Omental fat pad (tissue), 3 donors: ENCODE measurements at regions not wholly inside any gene's neighbourhood (a gene's known extent, or its start where the extent isn't known, plus 50 kb on each side); places are given as distances from the start of the nearest gene placed in this dataset.

Experiments
- ATAC-seq: fragments of 150-250 bp; one replicate; pipeline ENCODE4 v1.9.1; 2016; ENCODE audit warnings: mild to moderate bottlenecking, moderate library complexity; ENCODE audit not compliant: low FRiP score
- DNase-seq: peaks from one replicate; pipeline ENCODE4 v3.0.0-alpha.2; 2019; ENCODE audit warnings: low spot score
- CTCF ChIP-seq, 3 donors: fragments of 450-650 bp; IDR thresholded peaks; one replicate each; pipeline ENCODE4 v1.5.1; 2016 to 2017; ENCODE audit warnings: antibody characterized with exemption in 3 of 3, mild to moderate bottlenecking in 3 of 3, moderate library complexity in 2 of 3

GRCh38 chr4:20381005-20381404 is 129.3 kb downstream of the SLIT2 start:
- TF ChIP-seq CTCF (IDR thresholded peaks at IDR 0.05): no peak
- ATAC-seq (no peak), DNase-seq (no peak)

- no peak for TF ChIP-seq CTCF (IDR thresholded peaks at IDR 0.05)
- DNase-seq (no peak), ATAC-seq (no peak)
These were observed 131.6 kb downstream of the SLIT2 start for GRCh38 chr4:20383283-20383682.

- DNase-seq: no peak
- no peak for ATAC-seq
- no peak for TF ChIP-seq CTCF (IDR thresholded peaks at IDR 0.05)
These were observed 132.3 kb downstream of the SLIT2 start for GRCh38 chr4:20383969-20384368.

- ATAC-seq: no peak
- DNase-seq: no peak
- TF ChIP-seq CTCF (IDR thresholded peaks at IDR 0.05): no peak
These were observed 132.8 kb downstream of the SLIT2 start for GRCh38 chr4:20384456-20384855.

GRCh38 chr4:20386001-20386740 is 134.5 kb downstream of the SLIT2 start:
- no peak for DNase-seq
- no peak for TF ChIP-seq CTCF (IDR thresholded peaks at IDR 0.05)
- no peak for ATAC-seq

- no peak for TF ChIP-seq CTCF (IDR thresholded peaks at IDR 0.05)
- ATAC-seq (no peak), DNase-seq (no peak)
These were observed 135.2 kb downstream of the SLIT2 start for GRCh38 chr4:20386906-20387305.

GRCh38 chr4:20391198-20391597 is 139.5 kb downstream of the SLIT2 start:
- TF ChIP-seq CTCF (IDR thresholded peaks at IDR 0.05): no peak
- DNase-seq (no peak), ATAC-seq (no peak)
